GM21390 (cell line): ENCODE measurements at regions not wholly inside any gene's neighbourhood (a gene's known extent, or its start where the extent isn't known, plus 50 kb on each side); places are given as distances from the start of the nearest gene placed in this dataset.

Source experiments
- ATAC-seq: cut with Tn5 transposase; IDR thresholded peaks from one replicate; pipeline ENCODE4 v1.9.1; 2021; ENCODE audit not compliant: unreplicated experiment

GRCh38 chr16:6615636-6616035, 717.0 kb upstream of the RBFOX1 start:
- ATAC-seq: no peak

DNA sequence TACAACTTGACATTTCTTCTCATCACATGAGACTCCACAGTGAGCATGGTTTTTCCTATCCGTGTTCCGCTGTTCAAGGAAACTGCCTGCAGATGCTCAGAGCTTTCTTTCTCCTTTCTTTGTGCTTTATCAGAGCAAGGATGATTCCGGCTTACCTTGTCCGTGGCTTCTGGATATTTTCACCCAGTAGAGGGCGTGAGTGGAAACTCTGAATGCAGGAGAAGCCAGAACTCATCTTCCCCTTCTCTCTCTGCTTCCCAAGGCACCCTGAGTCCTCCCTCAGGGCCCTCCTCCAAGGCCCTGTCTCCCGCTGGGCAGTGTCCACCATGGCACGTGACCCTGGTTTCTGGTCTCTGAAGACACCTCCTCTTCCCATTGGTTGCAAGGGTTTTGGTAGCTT, 721.1 kb upstream of the RBFOX1 start:
- ATAC-seq: no peak

GRCh38 chr16:6605490-6605889, 727.2 kb upstream of the RBFOX1 start:
- no peak for ATAC-seq

DNA sequence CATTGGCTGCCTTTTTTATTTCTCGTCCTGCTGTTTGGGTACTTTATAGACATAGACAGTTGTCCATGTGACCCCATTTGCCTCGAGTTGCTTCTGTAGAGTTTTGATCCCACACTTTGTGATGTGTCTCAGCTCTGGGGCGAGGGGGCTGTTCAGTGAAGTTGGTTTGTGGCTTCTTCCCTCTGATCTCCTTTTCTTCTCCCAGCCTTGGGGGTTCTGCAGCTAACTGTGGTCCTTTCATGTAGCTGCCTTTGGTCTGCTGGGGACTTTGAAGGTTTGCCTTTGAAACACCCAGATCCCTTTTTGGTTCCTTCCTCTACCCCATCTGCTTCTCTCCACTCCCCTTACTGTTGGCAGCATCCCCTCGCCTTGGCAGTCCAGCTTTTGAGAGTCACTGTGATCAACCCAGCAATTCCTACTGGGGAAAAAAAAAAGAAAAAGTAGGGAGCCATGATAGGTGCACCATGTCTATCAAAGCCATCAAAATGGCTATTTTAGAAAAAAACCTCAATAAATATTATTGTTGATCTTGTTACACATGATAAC, 728.8 kb upstream of the RBFOX1 start:
- no peak for ATAC-seq

DNA sequence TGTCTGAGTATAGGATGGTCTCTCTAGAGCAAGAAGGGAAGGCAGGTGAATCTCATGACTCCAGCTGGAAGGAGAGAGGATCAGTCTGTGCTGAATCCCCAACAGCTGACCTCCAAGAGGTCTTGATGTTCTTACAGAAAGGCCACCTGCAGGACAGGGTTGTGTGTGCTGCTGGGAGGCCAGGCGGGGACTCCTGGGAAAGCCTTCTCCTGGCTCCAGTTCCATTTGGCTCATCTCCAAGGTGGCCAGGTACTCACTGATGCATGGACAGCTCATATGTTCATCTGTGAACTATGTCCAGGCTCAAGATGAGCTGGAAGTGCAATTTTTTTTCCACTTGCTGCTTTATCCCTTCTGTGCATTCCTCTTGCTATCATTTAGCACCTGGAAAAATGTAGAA, 730.2 kb upstream of the RBFOX1 start:
- no peak for ATAC-seq

DNA sequence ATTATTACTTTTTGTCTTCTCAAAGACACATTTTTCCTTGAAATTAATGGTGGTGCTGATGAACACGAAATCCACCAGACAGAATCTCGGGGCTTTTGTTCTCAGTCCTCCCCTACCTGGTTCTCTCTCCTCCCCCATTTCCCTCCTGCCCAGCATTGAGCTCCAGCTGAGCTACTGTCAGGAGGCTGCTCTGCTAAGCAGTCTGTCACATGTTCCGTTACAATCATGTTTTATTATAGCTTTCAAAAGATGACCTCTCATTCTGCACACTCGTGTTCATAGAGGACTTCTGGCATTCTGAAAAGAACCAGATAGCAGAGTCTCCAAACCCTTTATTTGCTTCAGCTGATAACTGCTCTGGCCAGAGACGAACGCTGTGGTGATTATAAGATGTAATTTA, 732.5 kb upstream of the RBFOX1 start:
- ATAC-seq: no peak

GRCh38 chr16:6593799-6594198, 738.8 kb upstream of the RBFOX1 start:
- no peak for ATAC-seq

GRCh38 chr16:6576606-6577005, 756.0 kb upstream of the RBFOX1 start:
- no peak for ATAC-seq

DNA sequence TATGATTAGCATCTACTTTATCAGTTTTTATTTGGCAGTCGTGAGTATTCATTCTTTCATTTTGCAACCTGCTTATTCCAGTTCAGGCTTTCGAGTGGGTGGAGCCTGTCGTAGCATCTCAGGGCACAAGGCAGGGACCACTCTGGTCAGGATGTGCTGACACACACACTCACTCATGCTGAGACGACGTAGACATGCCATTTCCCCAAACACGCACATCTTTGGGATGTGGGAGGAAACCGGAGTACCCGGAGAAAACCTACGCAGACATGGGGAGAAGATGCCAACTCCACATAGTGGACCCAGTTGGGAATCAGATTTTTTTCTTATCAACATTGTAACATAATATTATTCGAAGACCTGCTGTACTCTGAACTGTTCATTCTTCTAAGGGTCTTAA, 756.5 kb upstream of the RBFOX1 start:
- no peak for ATAC-seq

DNA sequence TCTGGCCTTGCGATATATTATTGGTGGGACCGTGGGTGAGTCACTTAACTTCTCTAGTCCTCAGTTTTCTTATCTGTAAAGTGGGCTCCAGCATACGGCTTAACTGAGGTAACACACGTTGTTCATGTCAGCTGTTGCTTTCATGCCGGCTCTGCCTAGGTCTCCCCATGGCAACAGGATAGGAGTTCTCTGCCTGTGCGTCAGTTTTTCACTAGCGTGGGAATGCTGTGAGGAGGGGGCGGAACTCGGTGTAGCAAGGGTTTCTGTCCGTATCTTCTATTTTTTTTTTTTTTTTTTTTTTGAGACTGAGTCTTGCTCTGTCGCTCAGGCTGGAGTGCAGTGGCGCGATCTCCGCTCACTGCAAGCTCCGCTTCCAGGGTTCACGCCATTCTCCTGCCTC, 758.5 kb upstream of the RBFOX1 start:
- no peak for ATAC-seq

DNA sequence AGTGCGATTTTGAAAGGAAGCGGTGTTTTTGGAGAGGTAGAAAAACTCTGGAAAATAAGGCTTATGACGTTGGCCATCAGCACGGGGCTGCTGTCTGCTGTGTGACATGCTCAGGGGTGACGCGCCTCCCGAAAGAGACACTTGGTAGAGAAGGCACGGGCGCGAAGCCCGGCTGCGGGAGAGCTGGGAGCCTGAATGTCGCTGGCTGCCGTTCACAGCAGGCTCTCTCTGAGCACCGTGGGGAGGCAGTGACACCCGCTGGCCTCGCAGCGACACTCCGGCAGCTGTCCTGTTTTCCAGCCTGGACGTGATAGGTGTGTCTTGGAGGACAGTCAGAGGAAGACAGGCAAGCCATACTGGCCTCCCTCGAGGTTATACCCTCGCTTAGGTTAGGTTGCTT, 759.1 kb upstream of the RBFOX1 start:
- ATAC-seq: no peak

DNA sequence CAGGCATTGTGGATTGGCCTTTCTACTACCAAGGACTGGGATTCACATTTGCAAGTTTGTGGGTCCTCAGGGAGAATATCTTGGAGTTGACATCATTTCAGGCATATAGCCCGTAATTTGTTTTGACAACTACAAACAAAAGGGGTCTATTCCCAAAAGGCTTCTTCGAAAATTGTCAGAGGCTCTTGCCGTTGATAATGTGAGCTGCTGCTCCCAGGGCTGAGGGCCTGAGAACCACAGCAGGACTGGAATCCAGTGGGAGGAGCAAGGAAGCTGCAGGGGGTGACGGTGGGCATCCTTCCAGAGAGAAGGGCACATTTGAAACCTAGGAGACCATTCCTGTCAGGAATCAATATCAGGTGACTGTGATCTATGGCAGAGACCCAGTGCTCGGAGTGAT, 761.6 kb upstream of the RBFOX1 start:
- no peak for ATAC-seq

GRCh38 chr16:6570530-6570929, 762.1 kb upstream of the RBFOX1 start:
- no peak for ATAC-seq

DNA sequence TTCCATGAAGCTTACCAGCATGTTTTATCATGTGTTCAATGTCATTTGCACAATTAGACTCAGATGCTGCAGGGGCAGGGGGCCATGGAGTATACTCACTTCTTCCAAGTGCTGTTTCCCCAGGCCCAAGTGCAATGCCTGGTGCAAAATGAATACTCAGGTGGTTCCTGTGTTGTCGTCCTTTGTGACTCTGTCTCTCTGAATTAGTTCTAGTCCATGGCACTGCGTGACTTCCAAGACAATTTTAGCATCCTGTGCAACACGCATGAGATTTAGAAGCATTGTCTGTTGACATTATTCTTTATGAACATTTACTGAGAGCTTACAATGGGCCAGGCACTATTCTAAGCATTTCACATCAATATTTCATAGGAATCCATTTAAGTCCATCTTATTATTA, 769.7 kb upstream of the RBFOX1 start:
- ATAC-seq: no peak

GRCh38 chr16:6560306-6561100, 772.1 kb upstream of the RBFOX1 start:
- ATAC-seq: no peak

GRCh38 chr16:6558661-6559060, 774.0 kb upstream of the RBFOX1 start:
- ATAC-seq: no peak

- no peak for ATAC-seq
Measured at GRCh38 chr16:6558126-6558525, 774.5 kb upstream of the RBFOX1 start.

GRCh38 chr16:6557353-6558023, 775.2 kb upstream of the RBFOX1 start:
- ATAC-seq: no peak

DNA sequence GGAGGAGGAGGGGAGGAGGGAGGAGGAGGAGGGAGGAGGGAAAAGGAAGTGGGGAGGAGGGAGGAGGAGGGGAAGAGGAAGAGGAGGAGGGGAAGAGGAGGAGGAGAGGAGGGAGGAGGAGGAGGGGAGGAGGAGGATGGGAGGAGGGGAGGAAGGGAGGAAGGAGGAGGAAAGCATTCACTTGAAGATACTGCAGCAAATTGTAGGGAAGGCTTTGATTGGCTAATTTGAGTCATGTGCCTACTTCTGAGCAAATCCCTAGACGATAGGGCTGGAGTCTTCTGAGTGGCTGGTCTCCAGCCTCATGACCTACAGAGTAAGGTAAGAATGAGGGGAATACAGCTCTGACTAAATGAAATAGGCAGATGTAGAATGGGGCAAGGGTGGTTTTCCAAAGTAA, 783.2 kb upstream of the RBFOX1 start:
- no peak for ATAC-seq

DNA sequence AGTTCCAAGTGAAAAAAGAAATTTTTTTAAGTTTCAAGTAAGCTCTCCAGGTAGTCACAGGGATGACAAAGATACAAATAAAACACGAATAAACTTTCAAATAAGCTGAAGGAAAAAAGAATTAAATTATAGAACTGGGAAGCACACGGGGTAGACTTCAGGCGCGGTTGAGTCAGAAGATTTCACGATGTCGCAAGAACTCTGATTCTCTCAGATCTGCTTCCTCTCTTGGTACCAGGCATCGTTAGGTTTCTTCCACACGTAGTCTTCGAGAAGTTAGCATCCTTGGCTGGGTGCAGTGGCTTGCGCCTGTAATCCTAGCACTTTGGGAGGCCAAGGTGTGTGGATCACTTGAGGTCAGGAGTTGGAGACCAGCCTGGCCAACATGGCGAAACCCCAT, 784.1 kb upstream of the RBFOX1 start:
- no peak for ATAC-seq

- no peak for ATAC-seq
Measured at GRCh38 chr16:6547131-6547530, 785.5 kb upstream of the RBFOX1 start.

- no peak for ATAC-seq
Measured at GRCh38 chr16:6545329-6545728, 787.3 kb upstream of the RBFOX1 start.
